ENCODE measurements at regions not wholly inside any gene's neighbourhood (a gene's known extent, or its start where the extent isn't known, plus 50 kb on each side); places are given as distances from the start of the nearest gene placed in this dataset.

DNA sequence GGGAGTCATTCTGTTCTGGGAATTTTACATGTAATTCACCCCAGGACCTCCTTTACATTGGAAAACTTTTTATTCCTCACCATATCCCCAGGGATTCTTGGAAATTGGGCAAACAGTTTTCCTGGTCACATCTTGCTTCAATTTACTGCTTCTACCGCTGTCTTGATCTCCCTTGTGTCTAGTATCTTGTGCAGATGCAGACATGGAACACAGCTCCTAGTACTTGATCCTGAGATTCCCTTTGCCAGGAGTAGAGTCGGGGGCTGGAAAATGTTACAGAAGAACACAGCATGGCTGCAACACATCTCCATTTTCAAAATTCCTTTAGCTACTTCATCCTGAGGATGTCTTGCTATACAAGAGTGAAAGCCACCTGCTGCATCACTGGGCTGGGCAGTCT lies 472.8 kb downstream of the PLCL1 start:
- TF ChIP-seq, protein P1, sequence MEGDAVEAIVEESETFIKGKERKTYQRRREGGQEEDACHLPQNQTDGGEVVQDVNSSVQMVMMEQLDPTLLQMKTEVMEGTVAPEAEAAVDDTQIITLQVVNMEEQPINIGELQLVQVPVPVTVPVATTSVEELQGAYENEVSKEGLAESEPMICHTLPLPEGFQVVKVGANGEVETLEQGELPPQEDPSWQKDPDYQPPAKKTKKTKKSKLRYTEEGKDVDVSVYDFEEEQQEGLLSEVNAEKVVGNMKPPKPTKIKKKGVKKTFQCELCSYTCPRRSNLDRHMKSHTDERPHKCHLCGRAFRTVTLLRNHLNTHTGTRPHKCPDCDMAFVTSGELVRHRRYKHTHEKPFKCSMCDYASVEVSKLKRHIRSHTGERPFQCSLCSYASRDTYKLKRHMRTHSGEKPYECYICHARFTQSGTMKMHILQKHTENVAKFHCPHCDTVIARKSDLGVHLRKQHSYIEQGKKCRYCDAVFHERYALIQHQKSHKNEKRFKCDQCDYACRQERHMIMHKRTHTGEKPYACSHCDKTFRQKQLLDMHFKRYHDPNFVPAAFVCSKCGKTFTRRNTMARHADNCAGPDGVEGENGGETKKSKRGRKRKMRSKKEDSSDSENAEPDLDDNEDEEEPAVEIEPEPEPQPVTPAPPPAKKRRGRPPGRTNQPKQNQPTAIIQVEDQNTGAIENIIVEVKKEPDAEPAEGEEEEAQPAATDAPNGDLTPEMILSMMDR (IDR thresholded peaks at IDR 0.05) = no peak
- TF ChIP-seq ZFX (IDR thresholded peaks at IDR 0.05; ENCODE audit: borderline replicate concordance) = no peak

Measured in 22Rv1 (cell line).